HG03439 (cell line): ENCODE measurements at regions not wholly inside any gene's neighbourhood (a gene's known extent, or its start where the extent isn't known, plus 50 kb on each side); places are given as distances from the start of the nearest gene placed in this dataset.
"Not testable (repeated sequence)": the region's sequence is repeated elsewhere in the genome, so short reads cannot be mapped to it uniquely, and the experiment has no call there.

ENCODE experiments used
- ATAC-seq: cut with Tn5 transposase; IDR thresholded peaks from one replicate; pipeline ENCODE4 v1.9.1; 2021; ENCODE audit warnings: mild to moderate bottlenecking, moderate library complexity; ENCODE audit not compliant: unreplicated experiment

- ATAC-seq, result no peak
Observed at GRCh38 chr1:115183158-115183557, 93.9 kb upstream of the TSPAN2 start.

- no peak for ATAC-seq
Observed at GRCh38 chr1:115182012-115182715, 92.9 kb upstream of the TSPAN2 start.

GRCh38 chr1:115181231-115181630, 91.9 kb upstream of the TSPAN2 start:
- no peak for ATAC-seq

- no peak for ATAC-seq
Observed at GRCh38 chr1:115179397-115180079, 90.2 kb upstream of the TSPAN2 start.

- no peak for ATAC-seq
Observed at GRCh38 chr1:115176189-115176588, 86.9 kb upstream of the TSPAN2 start.

- no peak for ATAC-seq
Observed at GRCh38 chr1:115175596-115175995, 86.3 kb upstream of the TSPAN2 start.

- ATAC-seq, result no peak
Observed at GRCh38 chr1:115173151-115173550, 83.8 kb upstream of the TSPAN2 start.

- ATAC-seq, result no peak
Observed at GRCh38 chr1:115172270-115172669, 83.0 kb upstream of the TSPAN2 start.

GRCh38 chr1:115170961-115171392, 81.7 kb upstream of the TSPAN2 start:
- no peak for ATAC-seq

- no peak for ATAC-seq
Observed at GRCh38 chr1:115170377-115170776, 81.1 kb upstream of the TSPAN2 start.

GRCh38 chr1:115168026-115168425, 78.7 kb upstream of the TSPAN2 start:
- no peak for ATAC-seq

GRCh38 chr1:115166531-115167091, 77.3 kb upstream of the TSPAN2 start:
- no peak for ATAC-seq

- no peak for ATAC-seq
Observed at GRCh38 chr1:115165776-115166175, 76.5 kb upstream of the TSPAN2 start.

GRCh38 chr1:115164940-115165705, 75.8 kb upstream of the TSPAN2 start:
- ATAC-seq, result no peak

- no peak for ATAC-seq
Observed at GRCh38 chr1:115164484-115164883, 75.2 kb upstream of the TSPAN2 start.

GRCh38 chr1:115160728-115161127, 71.4 kb upstream of the TSPAN2 start:
- ATAC-seq, result no peak

- no peak for ATAC-seq
Observed at GRCh38 chr1:115159958-115160357, 70.7 kb upstream of the TSPAN2 start.

- ATAC-seq, result no peak
Observed at GRCh38 chr1:115158181-115158580, 68.9 kb upstream of the TSPAN2 start.

- ATAC-seq, result no peak
Observed at GRCh38 chr1:115156826-115157468, 67.6 kb upstream of the TSPAN2 start.

- no peak for ATAC-seq
Observed at GRCh38 chr1:115153966-115154557, 64.8 kb upstream of the TSPAN2 start.

- ATAC-seq, result not testable (repeated sequence)
Observed at GRCh38 chr1:115147928-115148327, 58.6 kb upstream of the TSPAN2 start.
